ENCODE measurements at regions not wholly inside any gene's neighbourhood (a gene's known extent, or its start where the extent isn't known, plus 50 kb on each side); places are given as distances from the start of the nearest gene placed in this dataset.

- TF ChIP-seq NR0B1 (IDR thresholded peaks at IDR 0.05; ENCODE audit: partially characterized antibody) = no peak
- TF ChIP-seq KDM1A (IDR thresholded peaks at IDR 0.05) = 0 out of 4 replicates have a peak, but pooled peaks of 1 of the 2 experiments have one; percentile 5
- no peak for TF ChIP-seq ARID3A (IDR thresholded peaks at IDR 0.05; ENCODE audit: borderline replicate concordance, low read depth, low read length)
- TF ChIP-seq CBX1 (IDR thresholded peaks at IDR 0.05; ENCODE audit: low read depth) = no peak
Observed at GRCh38 chr20:23155141-23155590, 69.0 kb upstream of the CD93 start (continued).

DNA sequence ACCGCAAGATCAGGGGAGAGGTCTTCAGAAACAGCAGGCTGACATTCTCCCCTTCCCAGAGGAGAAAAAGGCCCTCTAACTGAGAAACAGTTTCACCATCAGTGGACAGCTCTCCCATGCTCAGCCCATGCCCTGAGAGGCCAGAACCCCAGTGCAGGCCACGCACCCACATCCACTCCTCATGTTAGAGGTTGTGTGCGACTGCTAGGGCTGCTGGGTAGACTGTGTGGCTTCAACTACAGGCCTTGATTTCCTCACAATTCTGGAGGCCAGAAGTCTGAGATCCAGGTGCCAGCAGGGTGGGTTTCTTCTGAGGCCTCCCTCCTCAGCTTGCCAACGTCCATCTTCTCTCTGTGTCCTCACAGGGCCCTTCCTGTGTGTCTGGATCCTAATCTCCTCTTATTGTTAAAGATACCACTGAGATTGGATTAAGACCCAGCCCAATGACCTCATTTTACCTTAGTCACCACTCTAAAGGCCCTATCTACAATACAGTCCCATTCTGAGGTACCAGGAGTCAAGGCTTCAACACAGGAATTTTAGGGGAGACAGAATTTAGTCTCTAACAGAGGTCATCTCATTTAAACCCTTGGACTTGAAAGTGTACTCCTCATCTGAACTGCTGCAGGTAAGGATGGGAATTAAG, 67.7 kb upstream of the CD93 start:
- no peak overlapping the region for H3K4me3 ChIP-seq
- BruUV-seq (replicated peaks) = no TSS peak
- H3K27me3 ChIP-seq (ENCODE audit: control insufficient read depth in 2 of 2, insufficient read depth in 2 of 2, low read length in 2 of 2) = no peaks in the 10 kb centered on the region
- 0 out of 2 replicates have a peak overlapping the region, but pooled peaks have one; percentile 9 for H2AFZ ChIP-seq (ENCODE audit: low read depth, low read length)
- no peaks in the 10 kb centered on the region for H3K9me3 ChIP-seq (replicated peaks; ENCODE audit: control insufficient read depth, insufficient read depth, low read depth, low read length)
- H4K20me1 ChIP-seq (replicated peaks; ENCODE audit: control insufficient read depth, insufficient read depth, low read length) = no peaks in the 10 kb centered on the region
- H3K79me2 ChIP-seq (ENCODE audit: control insufficient read depth, insufficient read depth, low read length) = peaks cover 9% of the 10 kb centered on the region; the same call in 2 of the 3 replicates
- in situ Hi-C loops (cut with MboI) (no loop called here), intact Hi-C loops (cut with micrococcal nuclease) (no loop called here)
- ATAC-seq = no peak
- peak overlapping the region; percentile 3; the same call in 1 of the 2 replicates for H3K4me2 ChIP-seq (ENCODE audit: insufficient read depth, low read length)
- ChIA-PET POLR2A (interaction anchor here (1.4 to 8.2 kb wide), 3 partner anchors 10 to 19 kb away, joined by 4 to 109 read pairs (median 5); no protein-coding TSS in a partner anchor), CTCF (ENCODE audit: low intra/inter-chr PET ratio) (no interaction called here)
- 31% methylated on average over 2 of the region's 4 CpGs for WGBS (ENCODE audit: insufficient coverage, low coverage, missing lambda C conversion rate)
- H3K4me1 ChIP-seq (replicated peaks in 1 of 2; ENCODE audit: control insufficient read depth in 2 of 2, insufficient read depth in 2 of 2, low read length in 2 of 2) = peaks cover 66 to 90% of the 10 kb centered on the region in 2 experiments
- no peaks in the 10 kb centered on the region for H3K9me1 ChIP-seq (ENCODE audit: control insufficient read depth, insufficient read depth, low read length)
- H3K36me3 ChIP-seq (ENCODE audit: control insufficient read depth, insufficient read depth, low read length) = no peaks in the 10 kb centered on the region; the same call in 2 of the 3 replicates
- H3K27ac ChIP-seq (ENCODE audit: extremely low read depth, low read depth, low read length) = peak overlapping the region; percentile 94
- DNase-seq (ENCODE audit: extremely low read depth in 1 of 4, low spot score in 3 of 4) = peak in 1 of 4 experiments; percentile 8
- no peak for FAIRE-seq
- peak overlapping the region; percentile 75 to 77; a peak in 3 of 4 replicates for H3K9ac ChIP-seq (ENCODE audit: insufficient read depth in 1 of 2, low read depth in 2 of 2, low read length in 2 of 2)
- TF ChIP-seq ZNF277 (CRISPR knock-in tag; IDR thresholded peaks at IDR 0.05; ENCODE audit: borderline replicate concordance) = no peak
- TF ChIP-seq NR4A1 (CRISPR knock-in tag; IDR thresholded peaks at IDR 0.05) = no peak
- peak; percentile 76; the same call in 1 of the 2 replicates for TF ChIP-seq NR4A1 (tag; IDR thresholded peaks at IDR 0.05)
- no peak for TF ChIP-seq NELFE (IDR thresholded peaks at IDR 0.05; ENCODE audit: insufficient read depth, insufficient read length)
- no peak for TF ChIP-seq L3MBTL2 (IDR thresholded peaks at IDR 0.05)
- TF ChIP-seq, protein P1, sequence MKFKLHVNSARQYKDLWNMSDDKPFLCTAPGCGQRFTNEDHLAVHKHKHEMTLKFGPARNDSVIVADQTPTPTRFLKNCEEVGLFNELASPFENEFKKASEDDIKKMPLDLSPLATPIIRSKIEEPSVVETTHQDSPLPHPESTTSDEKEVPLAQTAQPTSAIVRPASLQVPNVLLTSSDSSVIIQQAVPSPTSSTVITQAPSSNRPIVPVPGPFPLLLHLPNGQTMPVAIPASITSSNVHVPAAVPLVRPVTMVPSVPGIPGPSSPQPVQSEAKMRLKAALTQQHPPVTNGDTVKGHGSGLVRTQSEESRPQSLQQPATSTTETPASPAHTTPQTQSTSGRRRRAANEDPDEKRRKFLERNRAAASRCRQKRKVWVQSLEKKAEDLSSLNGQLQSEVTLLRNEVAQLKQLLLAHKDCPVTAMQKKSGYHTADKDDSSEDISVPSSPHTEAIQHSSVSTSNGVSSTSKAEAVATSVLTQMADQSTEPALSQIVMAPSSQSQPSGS (CRISPR knock-in tag; IDR thresholded peaks at IDR 0.05) = no peak
- TF ChIP-seq NR2C2 (CRISPR knock-in tag; IDR thresholded peaks at IDR 0.05) = no peak
- 0 out of 2 replicates have a peak, but pooled peaks have one; percentile 21 for TF ChIP-seq NR2C2 (tag; IDR thresholded peaks at IDR 0.05)
- TF ChIP-seq SOX6 (IDR thresholded peaks at IDR 0.05) = peak; percentile 76
- TF ChIP-seq RUNX1 (IDR thresholded peaks at IDR 0.05; ENCODE audit: low read depth) = no peak
- no peak for TF ChIP-seq FOXK2 (conservative IDR thresholded peaks at IDR 0.05 in 1 of 2, IDR thresholded peaks at IDR 0.05 in 1 of 2; ENCODE audit: low read depth in 2 of 2)
